ENCODE measurements at regions not wholly inside any gene's neighbourhood (a gene's known extent, or its start where the extent isn't known, plus 50 kb on each side); places are given as distances from the start of the nearest gene placed in this dataset.

GRCh38 chr6:94658929-94659328 lies 918.4 kb upstream of the MANEA start:
- TF ChIP-seq, protein P1, sequence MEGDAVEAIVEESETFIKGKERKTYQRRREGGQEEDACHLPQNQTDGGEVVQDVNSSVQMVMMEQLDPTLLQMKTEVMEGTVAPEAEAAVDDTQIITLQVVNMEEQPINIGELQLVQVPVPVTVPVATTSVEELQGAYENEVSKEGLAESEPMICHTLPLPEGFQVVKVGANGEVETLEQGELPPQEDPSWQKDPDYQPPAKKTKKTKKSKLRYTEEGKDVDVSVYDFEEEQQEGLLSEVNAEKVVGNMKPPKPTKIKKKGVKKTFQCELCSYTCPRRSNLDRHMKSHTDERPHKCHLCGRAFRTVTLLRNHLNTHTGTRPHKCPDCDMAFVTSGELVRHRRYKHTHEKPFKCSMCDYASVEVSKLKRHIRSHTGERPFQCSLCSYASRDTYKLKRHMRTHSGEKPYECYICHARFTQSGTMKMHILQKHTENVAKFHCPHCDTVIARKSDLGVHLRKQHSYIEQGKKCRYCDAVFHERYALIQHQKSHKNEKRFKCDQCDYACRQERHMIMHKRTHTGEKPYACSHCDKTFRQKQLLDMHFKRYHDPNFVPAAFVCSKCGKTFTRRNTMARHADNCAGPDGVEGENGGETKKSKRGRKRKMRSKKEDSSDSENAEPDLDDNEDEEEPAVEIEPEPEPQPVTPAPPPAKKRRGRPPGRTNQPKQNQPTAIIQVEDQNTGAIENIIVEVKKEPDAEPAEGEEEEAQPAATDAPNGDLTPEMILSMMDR (IDR thresholded peaks at IDR 0.05 in 8 of 11, conservative IDR thresholded peaks at IDR 0.05 in 3 of 11) = no peak
- TF ChIP-seq POLR2AphosphoS5 (IDR thresholded peaks at IDR 0.05) (no peak), POLR2A (IDR thresholded peaks at IDR 0.05) (no peak)
